ENCODE measurements at regions not wholly inside any gene's neighbourhood (a gene's known extent, or its start where the extent isn't known, plus 50 kb on each side); places are given as distances from the start of the nearest gene placed in this dataset.
A peak's percentile ranks its signal among the peaks of the same experiment; 100 is the strongest.

GRCh38 chr2:209323738-209324137 lies 100.1 kb upstream of the MAP2 start:
- no peak overlapping the region for H3K27ac ChIP-seq
- TF ChIP-seq, protein P1, sequence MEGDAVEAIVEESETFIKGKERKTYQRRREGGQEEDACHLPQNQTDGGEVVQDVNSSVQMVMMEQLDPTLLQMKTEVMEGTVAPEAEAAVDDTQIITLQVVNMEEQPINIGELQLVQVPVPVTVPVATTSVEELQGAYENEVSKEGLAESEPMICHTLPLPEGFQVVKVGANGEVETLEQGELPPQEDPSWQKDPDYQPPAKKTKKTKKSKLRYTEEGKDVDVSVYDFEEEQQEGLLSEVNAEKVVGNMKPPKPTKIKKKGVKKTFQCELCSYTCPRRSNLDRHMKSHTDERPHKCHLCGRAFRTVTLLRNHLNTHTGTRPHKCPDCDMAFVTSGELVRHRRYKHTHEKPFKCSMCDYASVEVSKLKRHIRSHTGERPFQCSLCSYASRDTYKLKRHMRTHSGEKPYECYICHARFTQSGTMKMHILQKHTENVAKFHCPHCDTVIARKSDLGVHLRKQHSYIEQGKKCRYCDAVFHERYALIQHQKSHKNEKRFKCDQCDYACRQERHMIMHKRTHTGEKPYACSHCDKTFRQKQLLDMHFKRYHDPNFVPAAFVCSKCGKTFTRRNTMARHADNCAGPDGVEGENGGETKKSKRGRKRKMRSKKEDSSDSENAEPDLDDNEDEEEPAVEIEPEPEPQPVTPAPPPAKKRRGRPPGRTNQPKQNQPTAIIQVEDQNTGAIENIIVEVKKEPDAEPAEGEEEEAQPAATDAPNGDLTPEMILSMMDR (IDR thresholded peaks at IDR 0.05), result no peak
- TF ChIP-seq ZFX (IDR thresholded peaks at IDR 0.05; ENCODE audit: borderline replicate concordance), result no peak

- H3K27ac ChIP-seq, result no peak overlapping the region
- TF ChIP-seq, protein P1 (IDR thresholded peaks at IDR 0.05), result no peak
- TF ChIP-seq ZFX (IDR thresholded peaks at IDR 0.05; ENCODE audit: borderline replicate concordance), result no peak
These were observed 99.6 kb upstream of the MAP2 start for GRCh38 chr2:209324281-209324680.

DNA sequence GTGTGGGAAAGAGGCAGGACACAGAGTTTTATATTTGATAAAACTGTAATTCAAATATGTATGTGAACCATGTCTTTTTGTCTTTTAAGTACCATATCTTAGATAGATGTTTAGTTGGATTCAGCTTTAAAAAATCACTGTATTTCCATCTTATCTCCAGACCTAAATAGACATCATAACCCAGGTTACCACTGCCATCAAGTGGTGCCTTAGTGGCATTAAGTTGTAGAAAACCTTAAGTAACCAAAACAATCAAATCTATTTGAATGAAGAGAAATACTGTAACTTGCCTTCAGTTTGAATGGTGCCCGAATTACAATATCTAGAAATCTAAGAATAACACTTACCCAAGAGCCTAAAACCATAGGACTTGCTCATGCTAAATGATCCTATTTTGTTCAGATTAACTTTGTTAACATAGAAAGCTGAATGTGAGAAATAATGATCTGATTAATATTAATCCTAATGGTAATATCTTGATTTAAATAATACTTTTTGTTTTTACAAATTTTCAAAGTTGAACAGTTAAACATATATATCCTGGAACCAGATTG lies 92.5 kb upstream of the MAP2 start:
- H3K27ac ChIP-seq, result no peak overlapping the region
- TF ChIP-seq, protein P1 (IDR thresholded peaks at IDR 0.05), result peak; percentile 69
- no peak for TF ChIP-seq ZFX (IDR thresholded peaks at IDR 0.05; ENCODE audit: borderline replicate concordance)

DNA sequence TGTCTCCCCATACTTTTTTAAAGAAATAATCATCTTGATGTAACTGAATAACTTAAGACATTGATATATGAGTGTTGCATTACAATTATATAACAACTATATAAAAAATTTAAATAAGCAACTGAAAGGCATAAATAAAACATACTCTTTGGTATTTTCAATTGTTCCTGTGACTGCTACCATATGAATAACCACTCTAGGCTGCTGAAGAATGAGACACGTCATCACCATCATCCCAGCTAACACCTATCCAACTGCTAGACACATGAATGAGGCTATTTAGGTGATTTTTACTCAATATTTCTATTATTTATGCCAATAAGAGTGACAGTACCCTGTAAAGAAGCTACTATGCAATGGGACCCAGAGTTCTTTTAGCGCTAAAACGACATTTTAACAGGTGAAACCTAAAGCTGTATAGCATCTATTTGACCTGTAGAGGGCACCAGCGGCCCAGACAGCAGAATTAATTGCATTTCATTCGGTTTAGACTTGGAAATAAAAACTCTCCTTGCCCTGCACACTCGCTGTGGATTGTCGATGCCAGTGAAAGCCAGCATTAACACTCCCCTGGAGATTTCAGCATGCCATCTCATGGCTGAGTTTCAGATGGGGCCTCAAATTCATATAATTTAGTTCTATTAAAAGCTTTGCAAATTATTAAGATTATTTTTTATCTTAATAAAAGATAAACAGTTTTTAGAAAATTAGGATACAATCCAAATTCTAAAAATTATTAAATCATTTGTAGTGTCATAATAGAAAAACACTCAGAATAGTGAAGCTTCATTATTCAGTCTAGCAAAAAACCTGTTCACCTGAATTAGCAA lies 89.4 kb upstream of the MAP2 start:
- TF ChIP-seq, protein P1 (IDR thresholded peaks at IDR 0.05), result peak; percentile 95
- no peak for TF ChIP-seq ZFX (IDR thresholded peaks at IDR 0.05; ENCODE audit: borderline replicate concordance)
- H3K27ac ChIP-seq, result no peak overlapping the region

GRCh38 chr2:209340522-209340921 lies 83.3 kb upstream of the MAP2 start:
- TF ChIP-seq, protein P1 (IDR thresholded peaks at IDR 0.05), result no peak
- no peak for TF ChIP-seq ZFX (IDR thresholded peaks at IDR 0.05; ENCODE audit: borderline replicate concordance)
- no peak overlapping the region for H3K27ac ChIP-seq

DNA sequence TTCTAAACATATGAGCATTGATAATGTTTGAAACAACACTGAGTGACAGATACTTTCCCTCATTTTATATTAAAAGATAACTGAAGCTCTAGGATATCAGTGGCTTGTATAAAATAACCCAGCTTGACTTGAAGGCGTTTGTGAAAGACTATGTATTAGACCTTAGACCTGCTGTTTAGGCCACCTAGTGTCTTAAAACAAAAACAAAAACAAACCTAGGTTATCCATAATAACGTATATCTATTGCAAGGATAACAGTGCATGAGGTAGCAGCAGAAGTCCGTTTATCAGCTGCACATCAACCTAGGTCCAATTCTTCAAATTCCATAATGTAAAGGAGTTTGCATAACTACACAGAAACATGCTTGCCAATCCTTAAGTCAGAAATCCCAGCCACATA lies 79.5 kb upstream of the MAP2 start:
- TF ChIP-seq ZFX (IDR thresholded peaks at IDR 0.05; ENCODE audit: borderline replicate concordance), result no peak
- TF ChIP-seq, protein P1 (IDR thresholded peaks at IDR 0.05), result no peak
- H3K27ac ChIP-seq, result no peak overlapping the region

GRCh38 chr2:209348433-209348832 lies 75.4 kb upstream of the MAP2 start:
- TF ChIP-seq, protein P1 (IDR thresholded peaks at IDR 0.05), result no peak
- no peak for TF ChIP-seq ZFX (IDR thresholded peaks at IDR 0.05; ENCODE audit: borderline replicate concordance)
- no peak overlapping the region for H3K27ac ChIP-seq

Measured in 22Rv1 (cell line).